Endodermal cell (in vitro differentiated cells): ENCODE measurements at regions not wholly inside any gene's neighbourhood (a gene's known extent, or its start where the extent isn't known, plus 50 kb on each side); places are given as distances from the start of the nearest gene placed in this dataset.

Experiments used
- DNase-seq: peaks from one replicate; pipeline ENCODE4 v3.0.0-alpha.2; 2017
- H3K27ac ChIP-seq: 2 replicates; pipeline ENCODE4 v1.5.1; 2013; ENCODE audit warnings: mild to moderate bottlenecking, low read depth, low read length, moderate library complexity
- H3K27me3 ChIP-seq: 2 replicates; pipeline ENCODE4 v1.6.1; 2013; ENCODE audit warnings: mild to moderate bottlenecking, low read length, moderate library complexity; ENCODE audit not compliant: insufficient read depth, control insufficient read depth, poor library complexity, severe bottlenecking
- H3K36me3 ChIP-seq: 2 replicates; pipeline ENCODE4 v1.7.0; 2013; ENCODE audit warnings: mild to moderate bottlenecking, low read length, moderate library complexity; ENCODE audit not compliant: control insufficient read depth, insufficient read depth
- H3K4me1 ChIP-seq: one replicate; pipeline ENCODE4 v1.7.0; 2013; ENCODE audit warnings: low read length; ENCODE audit not compliant: control insufficient read depth, insufficient read depth
- H3K4me3 ChIP-seq: 2 replicates; pipeline ENCODE4 v1.5.1; 2013; ENCODE audit warnings: mild to moderate bottlenecking, low read length, moderate library complexity
- H3K9ac ChIP-seq: 2 replicates; pipeline ENCODE4 v1.6.1; 2013; ENCODE audit warnings: mild to moderate bottlenecking, low read length, moderate library complexity; ENCODE audit not compliant: poor library complexity, severe bottlenecking; ENCODE audit errors: extremely low read depth
- H3K9me3 ChIP-seq: 2 replicates; pipeline ENCODE4 v1.6.1; 2013; ENCODE audit warnings: mild to moderate bottlenecking, low read length, moderate library complexity; ENCODE audit not compliant: control insufficient read depth
- H3K27ac Mint-ChIP-seq: 2 replicates; pipeline ENCODE4 v1.8.0; 2020; ENCODE audit warnings: mixed read lengths
- H3K27me3 Mint-ChIP-seq: 2 replicates; pipeline ENCODE4 v1.8.0; 2021; ENCODE audit warnings: mild to moderate bottlenecking, mixed read lengths; ENCODE audit not compliant: insufficient read depth
- H3K36me3 Mint-ChIP-seq: 2 replicates; pipeline ENCODE4 v1.8.0; 2020; ENCODE audit warnings: low read depth, mixed read lengths
- H3K4me1 Mint-ChIP-seq: 2 replicates; pipeline ENCODE4 v1.8.0; 2020; ENCODE audit warnings: mixed read lengths
- H3K4me3 Mint-ChIP-seq: 2 replicates; pipeline ENCODE4 v1.8.0; 2020; ENCODE audit warnings: mild to moderate bottlenecking, moderate library complexity, mixed read lengths
- H3K9me3 Mint-ChIP-seq: 2 replicates; pipeline ENCODE4 v1.8.0; 2020; ENCODE audit warnings: mild to moderate bottlenecking, mixed read lengths
- WGBS, 2 experiments: methylation state at CpG; one replicate each; pipeline versions ENCODE4 v1.1.5 to v1.1.7; 2013; ENCODE audit warnings: missing lambda C conversion rate in 2 of 2, mixed read lengths in 1 of 2; ENCODE audit not compliant: insufficient coverage in 1 of 2, insufficient read length in 1 of 2; 5-methylcytosine and 5-hydroxymethylcytosine counted together
- TF ChIP-seq, protein P1 (sequence below): fragments of 200-600 bp; sonication (generic); conservative IDR thresholded peaks from 2 replicates; pipeline ENCODE4 v1.5.0; 2021; ENCODE audit warnings: antibody characterized with exemption, mild to moderate bottlenecking

GRCh38 chr20:50367104-50367674 lies 143.0 kb upstream of the PTPN1 start:
- Histone ChIP-seq H3K4me1 (no peaks in the 10 kb centered on the region), H3K4me3 (no peak overlapping the region), H3K9ac (no peak overlapping the region), H3K27me3 (no peaks in the 10 kb centered on the region), H3K36me3 (no peaks in the 10 kb centered on the region), H3K27ac (no peak overlapping the region), H3K9me3 (no peaks in the 10 kb centered on the region)
- Mint-ChIP-seq H3K4me3 (no peak overlapping the region), H3K4me1 (no peaks in the 10 kb centered on the region), H3K36me3 (no peaks in the 10 kb centered on the region), H3K9me3 (no peaks in the 10 kb centered on the region), H3K27me3 (no peaks in the 10 kb centered on the region), H3K27ac (no peak overlapping the region)
- DNase-seq = no peak
- 67 to 73% methylated on average over 3 to 5 of the region's 5 CpGs for WGBS, 2 experiments
- TF ChIP-seq, protein P1, sequence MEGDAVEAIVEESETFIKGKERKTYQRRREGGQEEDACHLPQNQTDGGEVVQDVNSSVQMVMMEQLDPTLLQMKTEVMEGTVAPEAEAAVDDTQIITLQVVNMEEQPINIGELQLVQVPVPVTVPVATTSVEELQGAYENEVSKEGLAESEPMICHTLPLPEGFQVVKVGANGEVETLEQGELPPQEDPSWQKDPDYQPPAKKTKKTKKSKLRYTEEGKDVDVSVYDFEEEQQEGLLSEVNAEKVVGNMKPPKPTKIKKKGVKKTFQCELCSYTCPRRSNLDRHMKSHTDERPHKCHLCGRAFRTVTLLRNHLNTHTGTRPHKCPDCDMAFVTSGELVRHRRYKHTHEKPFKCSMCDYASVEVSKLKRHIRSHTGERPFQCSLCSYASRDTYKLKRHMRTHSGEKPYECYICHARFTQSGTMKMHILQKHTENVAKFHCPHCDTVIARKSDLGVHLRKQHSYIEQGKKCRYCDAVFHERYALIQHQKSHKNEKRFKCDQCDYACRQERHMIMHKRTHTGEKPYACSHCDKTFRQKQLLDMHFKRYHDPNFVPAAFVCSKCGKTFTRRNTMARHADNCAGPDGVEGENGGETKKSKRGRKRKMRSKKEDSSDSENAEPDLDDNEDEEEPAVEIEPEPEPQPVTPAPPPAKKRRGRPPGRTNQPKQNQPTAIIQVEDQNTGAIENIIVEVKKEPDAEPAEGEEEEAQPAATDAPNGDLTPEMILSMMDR = no peak

- H3K27ac Mint-ChIP-seq = no peak overlapping the region
- no peak for DNase-seq
- H3K4me3 Mint-ChIP-seq = no peak overlapping the region
These were observed 142.3 kb upstream of the PTPN1 start for GRCh38 chr20:50367739-50368375.

GRCh38 chr20:50368386-50368785 lies 141.8 kb upstream of the PTPN1 start:
- Mint-ChIP-seq H3K27me3 (no peaks in the 10 kb centered on the region), H3K4me3 (no peak overlapping the region), H3K36me3 (no peaks in the 10 kb centered on the region), H3K4me1 (no peaks in the 10 kb centered on the region), H3K9me3 (no peaks in the 10 kb centered on the region), H3K27ac (no peak overlapping the region)
- TF ChIP-seq, protein P1 = no peak
- Histone ChIP-seq H3K27ac (no peak overlapping the region), H3K36me3 (no peaks in the 10 kb centered on the region), H3K4me3 (no peak overlapping the region), H3K9me3 (no peaks in the 10 kb centered on the region), H3K4me1 (no peaks in the 10 kb centered on the region), H3K9ac (no peak overlapping the region), H3K27me3 (no peaks in the 10 kb centered on the region)
- WGBS, 2 experiments = 95 to 100% methylated on average over 1 of the region's 1 CpG
- no peak for DNase-seq

More at GRCh38 chr20:50367739-50368375, 142.3 kb upstream of the PTPN1 start:
- Histone ChIP-seq H3K9me3 (no peaks in the 10 kb centered on the region), H3K27ac (no peak overlapping the region), H3K4me3 (no peak overlapping the region), H3K4me1 (no peaks in the 10 kb centered on the region), H3K9ac (no peak overlapping the region), H3K27me3 (no peaks in the 10 kb centered on the region), H3K36me3 (no peaks in the 10 kb centered on the region)
- TF ChIP-seq, protein P1 = no peak
- 93 to 97% methylated on average over 6 to 9 of the region's 9 CpGs for WGBS, 2 experiments
- Mint-ChIP-seq H3K4me1 (no peaks in the 10 kb centered on the region), H3K27me3 (no peaks in the 10 kb centered on the region), H3K9me3 (no peaks in the 10 kb centered on the region), H3K36me3 (no peaks in the 10 kb centered on the region)
